ENCODE measurements at regions not wholly inside any gene's neighbourhood (a gene's known extent, or its start where the extent isn't known, plus 50 kb on each side); places are given as distances from the start of the nearest gene placed in this dataset.
"Not testable (repeated sequence)": the region's sequence is repeated elsewhere in the genome, so short reads cannot be mapped to it uniquely, and the experiment has no call there.

DNA sequence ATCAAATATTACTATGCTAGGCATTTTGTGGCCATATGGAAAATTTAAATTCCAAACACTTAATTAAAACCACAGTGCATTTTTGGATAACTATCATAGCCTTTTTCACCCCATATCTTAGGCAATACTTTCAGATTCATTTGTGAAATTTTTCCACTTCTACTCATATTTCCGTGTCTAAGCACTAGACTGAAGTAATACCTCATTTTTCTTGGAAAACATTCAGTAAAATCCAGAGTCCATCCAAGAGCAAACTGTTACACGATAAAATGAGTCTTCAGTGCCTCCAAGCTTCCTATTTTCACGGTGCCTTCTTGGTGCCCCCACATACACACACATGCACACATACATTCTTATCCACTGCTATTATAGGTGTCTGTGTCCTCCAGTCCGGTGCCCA, 845.9 kb downstream of the TBL1XR1 start:
- Histone ChIP-seq H3K27me3 (ENCODE audit: control insufficient read depth in 2 of 2, insufficient read depth in 2 of 2, low read length in 2 of 2) (no peaks in the 10 kb centered on the region), H3K9me3 (ENCODE audit: control insufficient read depth in 2 of 2, low read length in 2 of 2) (no peaks in the 10 kb centered on the region), H3K36me3 (ENCODE audit: control insufficient read depth in 2 of 2, insufficient read depth in 2 of 2, low read length in 2 of 2) (no peaks in the 10 kb centered on the region), H3K27ac (ENCODE audit: low read depth in 2 of 2, low read length in 2 of 2) (no peak overlapping the region), H3K9ac (ENCODE audit: low read depth in 1 of 2, low read length in 2 of 2) (no peak overlapping the region), H3K4me3 (ENCODE audit: low read length in 2 of 2) (no peak overlapping the region), H3K4me1 (ENCODE audit: control insufficient read depth in 2 of 2, insufficient read depth in 2 of 2, low read length in 2 of 2) (no peaks in the 10 kb centered on the region)

DNA sequence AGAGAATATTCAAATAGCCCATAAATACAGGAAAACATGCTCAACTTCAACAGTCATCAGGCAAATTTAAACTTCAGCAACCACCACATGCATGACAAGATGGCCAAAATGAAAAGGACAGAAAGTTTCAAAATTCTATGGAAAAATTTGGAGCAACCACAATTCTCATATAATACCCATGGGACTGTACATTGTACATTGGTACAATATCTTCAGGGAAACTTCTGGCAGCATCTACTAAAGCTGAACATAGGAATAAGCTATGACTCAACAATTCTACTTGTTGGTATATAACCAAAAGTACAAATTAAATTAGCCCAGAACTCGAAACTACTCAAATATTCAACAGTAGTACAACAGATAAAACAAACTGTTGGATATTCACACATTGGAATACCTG, 847.6 kb downstream of the TBL1XR1 start:
- no peaks in the 10 kb centered on the region for H3K36me3 ChIP-seq (ENCODE audit: control insufficient read depth in 2 of 2, insufficient read depth in 2 of 2, low read length in 2 of 2)
- no peaks in the 10 kb centered on the region for H3K4me1 ChIP-seq (ENCODE audit: control insufficient read depth in 2 of 2, insufficient read depth in 2 of 2, low read length in 2 of 2)
- H3K9ac ChIP-seq (ENCODE audit: low read depth in 1 of 2, low read length in 2 of 2) = no peak overlapping the region

DNA sequence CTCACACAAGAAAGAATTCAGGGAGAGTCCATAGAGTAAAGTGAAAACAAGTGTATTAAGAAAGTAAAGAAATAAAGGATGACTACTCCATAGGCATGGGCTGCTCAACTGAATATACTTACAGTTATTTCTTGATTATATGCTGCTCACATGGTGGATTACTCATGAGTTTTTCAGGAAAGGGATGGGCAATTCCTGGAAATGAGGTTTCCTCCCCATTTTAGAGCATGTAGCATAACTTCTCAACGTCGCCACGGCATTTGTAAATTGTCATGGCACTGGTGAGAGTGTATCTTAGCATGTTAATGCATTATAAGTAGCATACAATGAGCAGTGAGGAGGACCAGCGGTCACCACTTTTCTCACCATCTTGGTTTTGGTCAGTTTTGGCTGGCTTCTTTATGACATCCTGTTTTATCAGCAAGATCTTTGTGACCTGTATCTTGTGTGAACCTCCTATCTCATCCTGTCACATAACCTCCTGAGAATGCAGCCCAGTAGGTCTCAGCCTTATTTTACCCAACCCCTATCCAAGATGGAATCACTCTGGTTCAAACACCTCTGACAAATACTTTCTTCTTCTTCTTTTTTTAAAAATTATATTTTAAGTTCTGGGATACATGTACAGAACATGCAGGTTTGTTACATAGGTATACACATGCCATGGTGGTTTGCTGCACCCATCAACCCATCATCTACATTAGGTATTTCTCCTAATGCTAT, 849.7 kb downstream of the TBL1XR1 start:
- Histone ChIP-seq H3K9me3 (ENCODE audit: control insufficient read depth in 2 of 2, low read length in 2 of 2) (no peaks in the 10 kb centered on the region), H3K36me3 (ENCODE audit: control insufficient read depth in 2 of 2, insufficient read depth in 2 of 2, low read length in 2 of 2) (no peaks in the 10 kb centered on the region), H3K4me1 (ENCODE audit: control insufficient read depth in 2 of 2, insufficient read depth in 2 of 2, low read length in 2 of 2) (no peaks in the 10 kb centered on the region), H3K27me3 (ENCODE audit: control insufficient read depth in 2 of 2, insufficient read depth in 2 of 2, low read length in 2 of 2) (no peaks in the 10 kb centered on the region), H3K9ac (ENCODE audit: low read depth in 1 of 2, low read length in 2 of 2) (no peak overlapping the region), H3K4me3 (ENCODE audit: low read length in 2 of 2) (no peak overlapping the region), H3K27ac (ENCODE audit: low read depth in 2 of 2, low read length in 2 of 2) (no peak overlapping the region)

More for the DNA sequence above, 847.6 kb downstream of the TBL1XR1 start:
- Histone ChIP-seq H3K27ac (ENCODE audit: low read depth in 2 of 2, low read length in 2 of 2) (no peak overlapping the region), H3K4me3 (ENCODE audit: low read length in 2 of 2) (no peak overlapping the region), H3K9me3 (ENCODE audit: control insufficient read depth in 2 of 2, low read length in 2 of 2) (no peaks in the 10 kb centered on the region), H3K27me3 (ENCODE audit: control insufficient read depth in 2 of 2, insufficient read depth in 2 of 2, low read length in 2 of 2) (no peaks in the 10 kb centered on the region)

DNA sequence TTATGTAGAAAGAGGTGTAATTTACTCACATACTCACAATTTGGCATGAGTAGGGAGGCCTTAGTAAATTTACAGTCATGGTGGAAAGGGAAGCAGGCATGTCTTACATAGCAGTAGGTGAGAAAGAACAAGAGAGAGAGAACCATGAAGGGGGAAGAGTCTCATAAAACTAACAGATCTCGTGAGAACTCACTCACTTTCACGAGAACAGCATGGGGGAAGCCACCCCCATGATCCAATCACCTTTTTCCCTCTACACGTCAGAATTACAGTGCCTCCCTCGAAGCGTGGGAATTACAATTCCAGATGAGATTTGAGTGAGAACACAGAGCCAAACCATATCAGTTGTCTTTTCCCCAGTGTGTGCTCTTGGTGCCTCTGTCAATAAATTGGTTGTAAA, 855.3 kb downstream of the TBL1XR1 start:
- H3K9me3 ChIP-seq (ENCODE audit: control insufficient read depth in 2 of 2, low read length in 2 of 2) = no peaks in the 10 kb centered on the region
- no peaks in the 10 kb centered on the region for H3K36me3 ChIP-seq (ENCODE audit: control insufficient read depth in 2 of 2, insufficient read depth in 2 of 2, low read length in 2 of 2)
- H3K27me3 ChIP-seq (ENCODE audit: control insufficient read depth in 2 of 2, insufficient read depth in 2 of 2, low read length in 2 of 2) = no peaks in the 10 kb centered on the region
- H3K4me3 ChIP-seq (ENCODE audit: low read length in 2 of 2) = no peak overlapping the region
- no peak overlapping the region for H3K27ac ChIP-seq (ENCODE audit: low read depth in 2 of 2, low read length in 2 of 2)
- no peaks in the 10 kb centered on the region for H3K4me1 ChIP-seq (ENCODE audit: control insufficient read depth in 2 of 2, insufficient read depth in 2 of 2, low read length in 2 of 2)
- no peak overlapping the region for H3K9ac ChIP-seq (ENCODE audit: low read depth in 1 of 2, low read length in 2 of 2)

DNA sequence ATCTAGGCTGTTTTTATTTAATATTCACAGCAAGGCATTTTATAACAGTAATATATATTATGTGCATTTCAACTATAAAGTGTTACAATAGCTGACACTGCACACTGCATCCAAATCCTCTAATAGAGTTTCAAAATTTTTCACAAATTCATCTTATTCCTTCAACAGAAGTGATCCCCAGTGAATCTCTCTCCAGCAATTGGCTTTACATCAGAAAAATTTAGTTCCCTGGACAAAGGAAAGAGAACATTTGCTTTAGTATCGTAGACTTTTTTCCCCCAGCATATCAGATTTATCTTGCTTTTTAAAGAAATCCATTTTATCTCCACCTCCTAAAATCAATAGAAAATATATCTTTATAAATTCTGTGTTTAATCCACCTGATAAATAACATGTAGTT, 868.6 kb downstream of the TBL1XR1 start:
- Histone ChIP-seq H3K4me3 (ENCODE audit: low read length in 2 of 2) (no peak overlapping the region), H3K27me3 (ENCODE audit: control insufficient read depth in 2 of 2, insufficient read depth in 2 of 2, low read length in 2 of 2) (no peaks in the 10 kb centered on the region), H3K4me1 (ENCODE audit: control insufficient read depth in 2 of 2, insufficient read depth in 2 of 2, low read length in 2 of 2) (no peaks in the 10 kb centered on the region), H3K9me3 (ENCODE audit: control insufficient read depth in 2 of 2, low read length in 2 of 2) (no peaks in the 10 kb centered on the region), H3K27ac (ENCODE audit: low read depth in 2 of 2, low read length in 2 of 2) (no peak overlapping the region), H3K36me3 (ENCODE audit: control insufficient read depth in 2 of 2, insufficient read depth in 2 of 2, low read length in 2 of 2) (no peaks in the 10 kb centered on the region), H3K9ac (ENCODE audit: low read depth in 1 of 2, low read length in 2 of 2) (no peak overlapping the region)

DNA sequence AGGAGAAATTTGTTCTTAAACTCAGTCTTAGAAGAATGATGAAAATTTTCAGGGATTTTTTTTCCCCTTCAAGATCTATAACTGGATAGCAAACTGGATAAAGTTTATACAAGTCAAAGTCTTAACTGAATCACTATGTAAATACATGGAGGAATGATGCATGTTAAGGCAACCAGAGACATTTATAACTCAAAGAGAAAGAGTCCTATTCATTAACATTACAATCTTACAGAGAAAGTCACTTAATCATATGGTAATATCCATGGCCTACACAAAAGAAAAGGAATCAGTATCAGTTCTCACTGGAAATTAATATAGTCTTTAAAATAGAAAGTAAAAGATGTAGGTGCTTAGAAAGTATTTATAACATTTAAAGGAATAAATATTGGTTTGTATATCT, 869.1 kb downstream of the TBL1XR1 start:
- Histone ChIP-seq H3K27me3 (ENCODE audit: control insufficient read depth in 2 of 2, insufficient read depth in 2 of 2, low read length in 2 of 2) (no peaks in the 10 kb centered on the region), H3K9ac (ENCODE audit: low read depth in 1 of 2, low read length in 2 of 2) (no peak overlapping the region), H3K27ac (ENCODE audit: low read depth in 2 of 2, low read length in 2 of 2) (no peak overlapping the region), H3K4me3 (ENCODE audit: low read length in 2 of 2) (no peak overlapping the region), H3K9me3 (ENCODE audit: control insufficient read depth in 2 of 2, low read length in 2 of 2) (no peaks in the 10 kb centered on the region), H3K36me3 (ENCODE audit: control insufficient read depth in 2 of 2, insufficient read depth in 2 of 2, low read length in 2 of 2) (no peaks in the 10 kb centered on the region), H3K4me1 (ENCODE audit: control insufficient read depth in 2 of 2, insufficient read depth in 2 of 2, low read length in 2 of 2) (no peaks in the 10 kb centered on the region)

DNA sequence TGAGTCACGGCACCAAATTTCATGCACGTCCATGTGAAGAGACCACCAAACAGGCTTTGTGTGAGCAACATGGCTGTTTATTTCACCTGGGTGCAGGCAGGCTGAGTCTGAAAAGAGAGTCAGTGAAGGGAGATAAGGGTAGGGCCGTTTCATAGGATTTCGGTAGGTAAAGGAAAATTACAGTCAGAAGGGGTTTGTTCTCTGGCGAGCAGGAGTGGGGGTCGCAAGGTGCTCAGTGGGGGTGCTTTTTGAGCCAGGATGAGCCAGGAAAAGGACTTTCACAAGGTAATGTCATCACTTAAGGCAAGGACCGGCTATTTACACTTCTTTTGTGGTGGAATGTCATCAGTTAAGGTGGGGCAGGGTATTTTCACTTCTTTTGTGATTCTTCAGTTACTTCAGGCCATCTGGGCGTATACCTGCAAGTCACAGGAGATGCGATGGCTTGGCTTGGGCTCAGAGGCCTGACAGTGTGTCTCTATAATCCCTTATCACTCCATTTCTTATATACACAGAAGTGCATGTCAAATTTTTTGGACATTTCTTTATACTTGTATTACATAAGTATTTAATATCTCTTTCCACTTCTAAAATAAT, 870.3 kb downstream of the TBL1XR1 start:
- H3K27me3 ChIP-seq (ENCODE audit: control insufficient read depth in 2 of 2, insufficient read depth in 2 of 2, low read length in 2 of 2); H3K9me3 ChIP-seq (ENCODE audit: control insufficient read depth in 2 of 2, low read length in 2 of 2); H3K4me3 ChIP-seq (ENCODE audit: low read length in 2 of 2); H3K4me1 ChIP-seq (ENCODE audit: control insufficient read depth in 2 of 2, insufficient read depth in 2 of 2, low read length in 2 of 2); H3K9ac ChIP-seq (ENCODE audit: low read depth in 1 of 2, low read length in 2 of 2); H3K36me3 ChIP-seq (ENCODE audit: control insufficient read depth in 2 of 2, insufficient read depth in 2 of 2, low read length in 2 of 2); H3K27ac ChIP-seq (ENCODE audit: low read depth in 2 of 2, low read length in 2 of 2): not testable (repeated sequence)

DNA sequence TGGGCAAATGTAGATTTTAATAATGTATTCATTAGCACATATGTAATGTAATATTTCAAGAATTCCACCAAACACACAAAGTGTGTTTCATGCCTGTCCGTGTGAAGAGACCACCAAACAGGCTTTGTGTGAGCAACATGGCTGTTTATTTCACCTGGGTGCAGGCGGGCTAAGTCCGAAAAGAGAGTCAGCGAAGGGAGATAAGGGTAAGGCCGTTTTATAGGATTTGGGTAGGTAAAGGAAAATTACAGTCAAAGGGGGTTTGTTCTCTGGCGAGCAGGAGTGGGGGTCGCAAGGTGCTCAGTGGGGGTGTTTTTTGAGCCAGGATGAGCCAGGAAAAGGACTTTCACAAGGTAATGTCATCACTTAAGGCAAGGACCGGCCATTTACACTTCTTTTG, 875.8 kb downstream of the TBL1XR1 start:
- H3K27me3 ChIP-seq (ENCODE audit: control insufficient read depth in 2 of 2, insufficient read depth in 2 of 2, low read length in 2 of 2); H3K36me3 ChIP-seq (ENCODE audit: control insufficient read depth in 2 of 2, insufficient read depth in 2 of 2, low read length in 2 of 2); H3K9ac ChIP-seq (ENCODE audit: low read depth in 1 of 2, low read length in 2 of 2); H3K4me3 ChIP-seq (ENCODE audit: low read length in 2 of 2); H3K27ac ChIP-seq (ENCODE audit: low read depth in 2 of 2, low read length in 2 of 2); H3K4me1 ChIP-seq (ENCODE audit: control insufficient read depth in 2 of 2, insufficient read depth in 2 of 2, low read length in 2 of 2); H3K9me3 ChIP-seq (ENCODE audit: control insufficient read depth in 2 of 2, low read length in 2 of 2): not testable (repeated sequence)

DNA sequence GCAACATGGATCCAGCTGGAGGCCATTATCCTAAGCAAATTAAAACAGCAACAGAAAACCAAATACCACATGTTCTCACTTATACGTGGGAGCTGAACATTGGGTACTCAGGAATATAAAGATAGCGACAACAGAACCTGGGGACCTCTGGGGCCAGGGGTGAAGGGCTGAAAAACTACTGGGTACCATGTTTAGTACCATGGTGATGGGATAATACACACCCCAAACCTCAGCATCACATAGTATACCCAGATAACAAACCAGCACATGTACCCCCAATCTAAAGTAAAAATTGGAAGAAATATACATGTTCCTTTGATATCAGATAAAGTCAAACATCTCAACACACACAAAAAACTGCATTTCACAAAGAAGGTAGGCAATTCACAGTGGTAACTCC, 876.2 kb downstream of the TBL1XR1 start:
- Histone ChIP-seq H3K4me1 (ENCODE audit: control insufficient read depth in 2 of 2, insufficient read depth in 2 of 2, low read length in 2 of 2) (no peaks in the 10 kb centered on the region), H3K27ac (ENCODE audit: low read depth in 2 of 2, low read length in 2 of 2) (no peak overlapping the region), H3K36me3 (ENCODE audit: control insufficient read depth in 2 of 2, insufficient read depth in 2 of 2, low read length in 2 of 2) (no peaks in the 10 kb centered on the region), H3K4me3 (ENCODE audit: low read length in 2 of 2) (no peak overlapping the region), H3K9me3 (ENCODE audit: control insufficient read depth in 2 of 2, low read length in 2 of 2) (no peaks in the 10 kb centered on the region), H3K27me3 (ENCODE audit: control insufficient read depth in 2 of 2, insufficient read depth in 2 of 2, low read length in 2 of 2) (no peaks in the 10 kb centered on the region), H3K9ac (ENCODE audit: low read depth in 1 of 2, low read length in 2 of 2) (no peak overlapping the region)

DNA sequence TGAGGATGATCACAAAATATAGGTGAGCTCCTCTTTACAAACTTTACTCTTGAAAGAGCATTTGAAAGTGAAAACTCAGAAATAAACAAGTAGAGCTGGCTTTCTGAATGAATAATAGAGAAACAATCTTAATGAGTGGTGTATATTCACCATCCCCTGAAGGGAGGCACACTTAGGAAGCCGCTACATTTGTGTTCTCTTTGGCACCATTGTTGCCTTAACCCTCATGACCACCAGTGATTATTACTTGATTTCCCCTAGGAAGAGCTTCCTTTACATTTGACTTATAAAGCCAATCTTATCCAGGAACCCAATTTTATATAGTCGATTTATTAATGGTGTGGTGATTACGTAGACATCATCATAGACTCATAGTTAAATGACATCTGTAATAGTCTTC, 883.9 kb downstream of the TBL1XR1 start:
- Histone ChIP-seq H3K36me3 (ENCODE audit: control insufficient read depth in 2 of 2, insufficient read depth in 2 of 2, low read length in 2 of 2) (no peaks in the 10 kb centered on the region), H3K4me3 (ENCODE audit: low read length in 2 of 2) (no peak overlapping the region), H3K27me3 (ENCODE audit: control insufficient read depth in 2 of 2, insufficient read depth in 2 of 2, low read length in 2 of 2) (no peaks in the 10 kb centered on the region), H3K27ac (ENCODE audit: low read depth in 2 of 2, low read length in 2 of 2) (no peak overlapping the region), H3K9ac (ENCODE audit: low read depth in 1 of 2, low read length in 2 of 2) (no peak overlapping the region), H3K4me1 (ENCODE audit: control insufficient read depth in 2 of 2, insufficient read depth in 2 of 2, low read length in 2 of 2) (no peaks in the 10 kb centered on the region), H3K9me3 (ENCODE audit: control insufficient read depth in 2 of 2, low read length in 2 of 2) (no peaks in the 10 kb centered on the region)

Data from mucosa of rectum (tissue), 2 donors.